NCI-H1930 (cell line): ENCODE measurements at regions not wholly inside any gene's neighbourhood (a gene's known extent, or its start where the extent isn't known, plus 50 kb on each side); places are given as distances from the start of the nearest gene placed in this dataset.

Experiments
- DNase-seq, 2 experiments: peaks; one replicate each; lab custom pipeline; 2025; lab: John Stamatoyannopoulos, UW

- no peak for DNase-seq
Measured at GRCh38 chr6:170134471-170135440, 156.1 kb downstream of the DLL1 start.

- DNase-seq = no peak
Measured at GRCh38 chr6:170134031-170134470, 156.8 kb downstream of the DLL1 start.

- no peak for DNase-seq
Measured at GRCh38 chr6:170132561-170132991, 158.3 kb downstream of the DLL1 start.

- DNase-seq = no peak
Measured at GRCh38 chr6:170132011-170132521, 158.8 kb downstream of the DLL1 start.

GRCh38 chr6:170131351-170131750, 159.5 kb downstream of the DLL1 start:
- DNase-seq = no peak

GRCh38 chr6:170130771-170131241, 160.1 kb downstream of the DLL1 start:
- DNase-seq = no peak

- DNase-seq = no peak
Measured at GRCh38 chr6:170130201-170130621, 160.7 kb downstream of the DLL1 start.

GRCh38 chr6:170129691-170130171, 161.1 kb downstream of the DLL1 start:
- DNase-seq = no peak

GRCh38 chr6:170128811-170129681, 161.8 kb downstream of the DLL1 start:
- DNase-seq = no peak

- no peak for DNase-seq
Measured at GRCh38 chr6:170128346-170128745, 162.5 kb downstream of the DLL1 start.

- DNase-seq = no peak
Measured at GRCh38 chr6:170127151-170127550, 163.7 kb downstream of the DLL1 start.

- DNase-seq = no peak
Measured at GRCh38 chr6:170125456-170126300, 165.2 kb downstream of the DLL1 start.

- no peak for DNase-seq
Measured at GRCh38 chr6:170124836-170125235, 166.0 kb downstream of the DLL1 start.

- no peak for DNase-seq
Measured at GRCh38 chr6:170124150-170124549, 166.7 kb downstream of the DLL1 start.

GRCh38 chr6:170122651-170123050, 168.2 kb downstream of the DLL1 start:
- no peak for DNase-seq

GRCh38 chr6:170117111-170117972, 173.5 kb downstream of the DLL1 start:
- DNase-seq = no peak

- DNase-seq = no peak
Measured at GRCh38 chr6:170116636-170117035, 174.2 kb downstream of the DLL1 start.

- DNase-seq = no peak
Measured at GRCh38 chr6:170114956-170115855, 175.7 kb downstream of the DLL1 start.
